COLO829 (cell line): ENCODE measurements at regions not wholly inside any gene's neighbourhood (a gene's known extent, or its start where the extent isn't known, plus 50 kb on each side); places are given as distances from the start of the nearest gene placed in this dataset.

Experiments used
- DNase-seq: peaks from one replicate; pipeline ENCODE4 v3.0.0; 2012; ENCODE audit warnings: low spot score

DNA sequence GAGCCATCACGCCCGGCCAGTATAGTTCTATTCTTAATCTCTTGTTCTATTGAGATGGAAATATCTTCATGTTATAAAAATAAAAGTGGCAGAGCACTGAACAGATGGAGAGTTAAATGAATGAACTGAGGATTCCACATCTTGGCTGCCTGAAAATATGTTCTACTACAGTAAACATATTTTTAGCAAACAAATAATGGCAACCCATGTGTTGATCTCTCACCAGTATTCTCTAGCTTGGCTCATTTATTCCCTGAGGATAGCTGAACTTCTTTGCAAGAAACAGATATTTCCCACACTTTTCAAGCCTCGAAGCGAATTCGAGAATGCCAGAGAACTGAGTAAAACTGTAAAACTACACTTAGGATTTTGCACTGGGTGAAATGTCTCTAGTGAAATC is 58.9 kb downstream of the DIRAS3 start:
- DNase-seq = no peak

DNA sequence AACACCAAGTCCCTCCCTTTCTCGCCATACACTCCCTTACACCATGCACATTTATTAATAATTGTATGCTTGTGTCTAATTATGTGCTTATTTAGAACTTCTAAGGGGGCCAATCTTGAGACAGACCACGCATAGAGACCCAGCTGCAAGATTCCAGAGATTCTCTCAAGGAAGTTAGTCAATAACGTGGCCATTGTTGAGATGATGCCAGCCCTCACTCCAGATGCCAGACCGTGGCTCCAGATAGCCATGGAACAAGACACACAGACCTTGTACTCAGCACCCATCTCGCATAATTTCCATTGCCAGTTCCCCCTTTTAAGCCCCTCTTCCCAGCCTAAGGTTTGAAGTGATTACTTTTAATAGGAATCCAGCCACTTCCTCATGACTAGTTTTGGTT is 62.4 kb downstream of the DIRAS3 start:
- no peak for DNase-seq

DNA sequence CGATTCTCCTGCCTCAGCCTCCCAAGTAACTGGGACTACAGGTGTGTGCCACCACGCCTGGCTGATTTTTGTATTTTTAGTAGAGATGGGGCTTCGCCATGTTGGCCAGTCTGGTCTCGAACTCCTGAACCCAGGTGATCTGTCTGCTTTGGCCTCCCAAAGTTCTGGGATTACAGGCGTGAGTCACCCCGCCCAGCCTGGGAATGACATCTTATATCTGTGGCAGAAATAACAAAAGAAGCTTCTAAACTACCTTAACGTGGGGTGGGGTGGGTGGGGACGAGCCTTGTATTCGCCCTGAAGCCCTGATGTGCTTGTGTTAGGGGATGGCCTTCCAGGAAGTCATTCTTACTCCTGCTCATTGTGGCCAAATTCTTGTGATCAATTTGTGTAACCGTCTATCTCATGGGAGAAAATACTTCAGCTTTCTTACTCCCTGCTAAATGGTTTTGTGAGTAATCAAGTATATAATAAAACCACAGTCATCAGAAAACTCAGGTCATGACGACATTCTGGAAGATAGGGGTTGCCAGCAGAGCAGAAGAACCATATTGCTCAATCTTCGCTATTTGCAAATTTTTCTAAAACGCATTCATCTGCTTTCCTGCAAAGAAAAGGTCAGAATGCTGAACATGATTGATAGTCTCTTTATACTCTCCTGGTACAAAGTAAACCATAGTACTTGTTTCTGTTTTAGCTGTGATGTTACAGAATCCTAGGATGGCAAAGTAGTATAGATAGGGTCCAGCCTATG is 63.2 kb downstream of the DIRAS3 start:
- peak; percentile 11 for DNase-seq

DNA sequence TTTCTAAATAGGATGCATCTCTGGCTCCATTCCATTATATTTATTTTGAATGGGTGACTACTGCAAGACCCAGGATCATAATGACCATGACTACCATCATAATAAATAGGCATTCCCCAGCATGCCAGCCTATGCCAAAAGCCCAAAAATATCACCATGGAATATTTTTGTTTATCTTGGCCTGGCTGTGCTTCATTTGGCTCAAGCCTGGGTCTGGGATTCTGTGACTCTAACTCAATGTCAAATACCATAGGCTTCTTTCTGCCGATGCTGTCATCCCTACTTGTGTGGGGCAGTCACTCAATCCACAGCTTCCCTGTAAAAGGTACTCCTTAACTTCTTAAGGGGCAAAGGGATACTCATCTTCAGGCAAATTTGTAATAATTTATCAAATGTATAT is 66.6 kb downstream of the DIRAS3 start:
- no peak for DNase-seq

DNA sequence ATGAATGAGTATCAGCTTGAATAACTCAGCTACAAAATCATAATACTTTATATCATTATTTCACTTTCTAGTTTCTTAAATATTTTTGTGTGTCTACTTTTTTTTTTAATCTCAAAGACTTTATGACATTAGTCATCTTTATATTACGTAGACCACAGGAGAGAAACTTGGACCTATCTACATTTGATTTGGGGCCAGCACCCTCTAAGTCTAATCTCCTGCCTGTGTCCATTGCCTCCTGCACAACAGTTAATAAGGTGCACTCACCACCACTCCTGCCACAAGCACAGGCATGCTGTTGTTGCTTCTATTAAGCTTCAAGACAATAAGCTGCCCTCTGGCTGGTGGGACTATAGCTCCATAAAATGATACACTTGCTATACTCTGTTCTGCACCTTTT is 70.4 kb downstream of the DIRAS3 start:
- no peak for DNase-seq

DNA sequence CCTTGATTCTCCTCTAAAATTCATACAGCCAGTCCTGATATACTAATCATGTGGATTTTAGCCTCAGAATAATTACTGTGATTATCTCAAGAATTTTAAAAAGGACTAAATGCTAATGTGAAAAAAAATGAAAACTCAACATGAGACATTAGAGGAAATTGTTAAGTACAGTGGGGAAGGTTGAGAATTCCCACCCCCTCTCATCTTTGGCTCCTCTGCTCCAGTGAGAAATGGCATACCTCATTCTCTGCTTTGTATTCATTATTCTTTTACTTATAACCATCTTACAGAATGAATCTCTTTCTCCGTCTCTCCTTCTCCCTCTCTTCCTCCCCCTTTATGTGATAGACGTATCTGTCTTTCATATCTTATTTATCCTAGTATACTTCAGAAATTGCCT is 70.9 kb downstream of the DIRAS3 start:
- DNase-seq = no peak

DNA sequence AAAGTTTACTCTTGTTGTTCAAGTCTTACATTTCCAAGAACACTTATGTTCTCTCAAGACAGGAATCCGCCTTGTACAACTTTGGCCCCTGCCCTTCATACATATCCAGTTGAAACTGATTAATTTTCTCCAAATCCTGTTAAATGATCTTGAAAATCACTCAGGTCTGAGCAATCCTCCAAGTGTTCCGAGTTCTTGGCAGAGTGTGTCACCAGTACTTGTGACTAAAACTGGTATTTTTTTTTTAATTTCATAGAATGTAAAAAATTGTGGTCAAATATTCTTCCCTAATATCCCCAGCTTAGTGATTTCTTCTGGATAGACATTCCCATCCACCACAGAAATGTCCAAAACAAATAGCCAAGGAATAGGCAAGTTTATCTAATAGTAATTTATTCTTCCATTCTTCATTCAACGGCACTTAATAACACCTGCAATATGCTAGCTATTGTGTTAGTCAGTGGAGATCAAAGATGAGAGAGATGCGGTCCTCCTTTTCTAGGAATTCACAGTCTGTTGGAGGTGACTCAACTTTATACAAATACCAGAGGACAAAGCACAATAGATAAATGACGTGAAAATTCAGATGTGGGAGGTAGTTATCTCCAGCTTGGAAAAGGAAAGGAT is 71.4 kb downstream of the DIRAS3 start:
- no peak for DNase-seq

DNA sequence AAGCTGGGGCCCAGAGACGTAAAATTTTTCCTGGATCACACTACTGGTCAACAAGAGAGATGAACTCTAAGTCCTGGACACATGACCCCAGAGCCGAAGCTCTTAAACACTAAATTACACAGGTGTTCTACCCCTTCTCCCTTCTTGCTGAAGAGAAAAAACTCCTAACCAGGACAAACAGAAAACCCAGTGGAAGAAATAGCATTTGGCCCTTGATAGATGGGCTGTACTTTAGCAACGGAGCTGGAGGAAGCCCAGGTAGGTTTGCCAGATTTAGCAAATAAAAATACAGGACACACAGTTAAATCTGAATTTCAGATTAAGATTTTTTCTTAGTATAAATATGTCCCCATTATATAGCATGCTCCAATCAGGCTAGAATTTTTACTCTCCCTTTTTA is 72.7 kb downstream of the DIRAS3 start:
- DNase-seq = no peak

DNA sequence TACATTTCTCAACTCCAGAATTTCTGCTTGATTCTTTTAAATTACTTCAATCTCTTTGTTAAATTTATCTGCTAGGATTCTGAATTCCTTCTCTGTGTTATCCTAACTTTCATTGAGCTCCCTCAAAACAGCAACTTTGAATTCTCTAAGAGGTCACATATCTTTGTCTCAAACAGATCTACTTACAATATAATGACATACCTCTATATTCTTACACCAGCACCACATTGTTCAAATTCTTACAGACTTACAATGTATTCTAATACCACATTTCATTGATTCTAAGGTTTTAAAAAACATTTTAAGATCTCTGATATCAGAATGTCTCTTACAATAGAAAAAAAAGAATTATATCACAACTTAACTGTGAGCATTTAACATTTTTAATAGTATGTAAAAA is 77.4 kb downstream of the DIRAS3 start:
- DNase-seq = no peak

DNA sequence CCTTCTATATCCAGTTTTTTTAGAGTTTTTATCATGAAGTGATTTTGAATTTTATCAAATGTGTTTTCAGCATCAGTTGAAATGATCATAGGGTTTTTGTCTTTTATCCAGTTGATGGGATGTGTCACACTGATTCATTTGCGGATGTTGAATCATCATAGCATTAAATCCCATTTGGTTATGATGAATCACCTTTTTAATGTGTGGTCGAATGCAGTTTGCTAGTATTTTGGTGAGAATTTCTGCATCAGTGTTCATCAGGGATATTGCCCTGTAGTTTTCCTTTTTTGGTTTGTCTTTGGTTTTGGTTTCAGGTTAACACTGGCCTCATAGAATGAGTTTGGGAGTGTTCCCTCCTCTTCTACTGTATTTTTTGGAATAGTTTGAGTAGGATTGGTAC is 80.3 kb downstream of the DIRAS3 start:
- peak; percentile 9 for DNase-seq

DNA sequence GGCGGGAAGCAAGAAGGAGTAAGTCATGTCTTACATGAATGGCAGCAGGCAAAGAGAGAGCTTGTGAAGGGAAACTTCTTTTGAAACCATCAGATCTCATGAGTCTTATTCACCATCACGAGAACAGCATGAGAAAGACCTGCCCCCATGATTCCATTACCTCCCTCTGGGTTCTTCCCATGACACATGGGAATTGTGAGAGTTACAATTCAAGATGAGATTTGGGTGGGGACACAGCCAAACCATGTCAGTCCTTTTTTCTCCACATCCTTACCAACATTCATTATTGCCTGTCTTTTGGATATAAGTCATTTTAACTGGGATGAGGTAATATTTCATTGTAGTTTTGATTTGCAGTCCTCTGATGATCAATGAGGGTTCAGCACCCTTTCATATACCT is 81.0 kb downstream of the DIRAS3 start:
- no peak for DNase-seq

DNA sequence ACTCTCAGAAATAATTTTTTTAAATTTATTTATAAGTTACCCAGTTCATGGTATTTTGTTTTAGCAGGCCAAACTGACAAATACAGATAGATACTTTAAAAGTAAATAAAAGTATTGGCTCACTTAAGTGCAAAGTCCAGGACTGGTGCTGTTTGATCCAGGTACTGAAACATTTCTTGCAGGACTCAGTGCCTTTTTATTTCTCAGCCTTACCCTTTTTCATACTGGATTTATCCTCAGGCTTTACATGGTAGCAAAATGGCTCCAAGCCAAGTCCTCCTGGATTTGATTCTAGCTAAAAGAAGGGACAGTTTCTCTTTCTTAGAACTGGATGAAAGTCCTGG is 83.8 kb downstream of the DIRAS3 start:
- no peak for DNase-seq

DNA sequence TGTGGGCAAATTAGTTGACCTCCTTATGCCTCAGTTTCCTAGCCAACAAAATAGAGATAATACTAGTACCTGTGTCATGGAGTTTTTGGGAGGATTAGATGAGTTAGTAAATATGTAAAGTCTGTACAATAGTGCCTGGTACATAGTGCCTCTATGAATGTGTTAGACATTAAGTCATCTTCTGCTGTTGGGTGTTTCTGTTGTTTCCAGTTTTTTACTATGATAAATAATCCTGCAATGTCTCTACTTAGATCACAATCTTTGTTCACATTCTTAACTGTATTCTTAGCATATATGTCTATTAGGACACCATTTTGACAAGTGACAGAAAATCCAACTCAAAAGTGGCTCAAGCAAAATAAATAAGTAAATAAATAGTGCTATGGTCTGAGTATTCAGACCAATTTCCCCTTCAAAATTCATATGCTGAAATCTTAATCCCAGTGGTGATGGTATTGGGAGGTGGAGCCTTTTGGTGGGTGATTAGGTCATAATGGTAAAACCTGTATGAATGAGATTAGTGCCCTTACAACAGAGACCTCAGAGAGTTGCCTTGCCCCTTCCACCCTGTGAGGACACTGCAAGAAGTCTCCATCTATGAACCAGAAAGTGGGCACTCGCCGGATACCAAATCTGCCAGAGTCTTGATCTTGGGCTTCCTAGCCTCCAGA is 84.3 kb downstream of the DIRAS3 start:
- no peak for DNase-seq

DNA sequence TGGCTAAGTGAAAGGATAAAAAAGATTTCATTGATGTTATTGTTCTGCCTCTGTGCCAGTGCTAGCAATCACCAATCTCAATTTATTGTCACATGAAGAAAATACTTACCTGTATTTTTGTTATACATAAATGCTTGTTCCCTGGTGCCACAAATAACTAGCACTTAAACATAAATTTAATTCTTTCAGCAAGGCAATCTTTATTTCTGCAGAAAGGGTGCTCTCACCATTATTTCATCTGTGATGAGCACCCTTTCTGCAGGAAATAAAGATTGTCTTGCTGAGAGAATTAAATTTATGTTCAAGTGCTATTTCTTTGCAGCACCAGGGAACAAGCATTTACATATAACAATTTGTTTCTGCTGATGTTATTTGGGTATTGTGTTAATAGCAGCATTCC is 87.2 kb downstream of the DIRAS3 start:
- DNase-seq = no peak

DNA sequence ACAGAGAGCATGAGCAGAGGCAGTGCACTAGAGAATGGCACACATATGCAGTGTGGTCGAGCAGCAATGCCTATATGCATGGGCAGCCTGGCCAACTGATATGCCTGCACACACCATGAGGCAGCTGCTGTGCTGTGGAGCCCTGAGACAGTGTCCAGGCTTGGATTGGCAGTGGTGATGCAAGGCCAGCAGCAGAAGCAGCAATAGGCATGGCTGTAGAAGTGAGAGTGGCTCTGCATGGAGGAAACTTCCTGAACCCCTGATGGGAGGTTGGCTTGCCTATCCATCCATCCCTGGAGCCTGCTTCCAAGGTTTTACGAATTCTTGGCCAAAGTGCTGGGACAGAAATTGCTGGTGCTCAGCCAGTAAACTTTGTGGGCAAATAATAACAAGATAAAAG is 89.7 kb downstream of the DIRAS3 start:
- no peak for DNase-seq

DNA sequence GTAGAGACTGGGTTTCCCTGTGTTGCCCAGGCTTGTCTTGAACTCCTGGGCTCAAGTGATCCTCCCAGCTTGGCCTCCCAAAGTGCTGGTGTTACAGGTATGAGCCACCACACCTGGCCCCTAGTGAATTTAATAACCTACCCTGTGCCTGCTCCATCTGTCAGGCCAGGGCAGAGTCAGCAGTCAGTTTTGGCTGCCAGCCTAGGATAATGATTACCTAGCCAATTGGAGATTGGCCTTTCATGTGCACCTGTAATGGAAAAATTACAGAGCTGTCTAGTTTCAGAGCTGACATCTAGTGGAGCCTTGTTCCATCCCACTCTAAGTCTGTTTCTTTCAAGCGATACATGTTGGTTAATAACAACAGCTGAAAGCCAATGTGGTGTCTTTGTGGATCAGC is 92.0 kb downstream of the DIRAS3 start:
- DNase-seq = no peak

DNA sequence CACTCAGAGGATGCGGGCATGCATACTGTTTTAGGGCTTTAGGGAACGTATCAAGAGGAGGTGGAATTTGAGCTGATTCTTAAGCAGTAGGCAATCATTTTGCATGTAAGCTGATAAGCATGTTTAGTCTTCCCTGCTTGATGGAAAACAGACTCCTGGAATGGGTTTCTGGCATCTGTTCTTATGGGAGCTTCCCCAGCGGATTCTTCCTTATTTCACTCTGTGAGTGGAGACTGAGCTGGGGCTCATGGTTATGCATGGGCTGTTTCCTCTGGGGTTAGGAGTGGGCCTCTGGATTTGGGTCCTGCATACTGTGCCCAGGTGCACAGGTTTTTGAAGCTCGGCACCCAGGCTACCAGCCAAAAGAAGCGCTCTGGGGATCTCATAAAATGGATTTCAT is 93.4 kb downstream of the DIRAS3 start:
- DNase-seq = no peak

DNA sequence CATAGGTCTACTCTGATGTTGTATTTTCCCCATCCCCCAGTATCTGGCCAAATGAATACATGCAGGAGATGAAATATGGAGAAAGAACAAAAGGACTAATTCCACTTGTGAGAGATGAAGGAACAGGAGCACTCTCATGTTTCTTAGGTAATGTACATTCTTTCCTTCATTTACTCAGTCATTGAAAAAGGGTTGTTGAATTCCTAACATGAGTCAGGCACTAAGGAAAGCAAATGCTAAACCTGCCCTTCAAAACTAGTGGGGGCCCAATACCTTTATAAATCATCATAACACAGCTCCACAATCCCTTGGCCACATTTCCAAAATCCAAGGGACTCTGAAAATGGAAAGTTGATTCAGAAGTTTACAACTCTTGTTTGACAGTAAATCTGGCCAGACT is 94.3 kb downstream of the DIRAS3 start:
- no peak for DNase-seq

DNA sequence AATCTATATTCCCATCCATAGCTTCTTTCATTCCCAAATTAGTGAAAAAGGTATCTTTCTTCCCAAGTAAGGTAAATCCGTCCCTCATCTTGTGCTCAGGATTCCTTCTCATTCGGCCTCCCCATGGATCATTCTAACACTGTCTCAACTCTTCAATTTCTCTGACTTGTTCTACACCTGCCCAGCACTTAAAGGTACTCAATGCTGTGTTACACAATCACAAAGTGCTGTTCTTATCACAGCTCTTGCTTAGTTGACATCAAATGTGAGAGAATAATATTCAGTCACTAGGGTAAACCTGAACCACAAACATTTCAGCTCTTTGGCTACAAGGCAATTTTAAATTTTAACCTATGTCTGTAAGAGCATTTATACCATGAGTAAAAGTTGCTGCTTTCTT is 94.8 kb downstream of the DIRAS3 start:
- DNase-seq = no peak

DNA sequence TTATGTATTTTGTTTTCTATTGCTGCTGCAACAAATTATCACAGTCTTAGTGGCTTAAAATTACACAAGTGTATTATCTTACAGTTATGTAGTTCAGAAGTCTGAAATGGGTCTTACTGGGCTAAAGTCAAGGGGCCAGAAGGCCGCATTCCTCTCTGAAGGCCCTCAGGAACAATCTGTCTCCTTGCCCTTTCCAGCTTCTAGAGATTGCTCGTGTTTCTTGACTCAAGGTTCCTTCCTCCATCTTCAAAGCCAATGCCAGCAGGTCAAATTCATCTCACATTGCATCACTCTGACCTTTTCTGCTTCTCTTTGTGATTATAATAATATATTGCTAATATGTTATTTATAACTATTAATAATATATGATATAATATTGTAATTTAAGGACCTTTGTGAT is 97.1 kb downstream of the DIRAS3 start:
- no peak for DNase-seq

DNA sequence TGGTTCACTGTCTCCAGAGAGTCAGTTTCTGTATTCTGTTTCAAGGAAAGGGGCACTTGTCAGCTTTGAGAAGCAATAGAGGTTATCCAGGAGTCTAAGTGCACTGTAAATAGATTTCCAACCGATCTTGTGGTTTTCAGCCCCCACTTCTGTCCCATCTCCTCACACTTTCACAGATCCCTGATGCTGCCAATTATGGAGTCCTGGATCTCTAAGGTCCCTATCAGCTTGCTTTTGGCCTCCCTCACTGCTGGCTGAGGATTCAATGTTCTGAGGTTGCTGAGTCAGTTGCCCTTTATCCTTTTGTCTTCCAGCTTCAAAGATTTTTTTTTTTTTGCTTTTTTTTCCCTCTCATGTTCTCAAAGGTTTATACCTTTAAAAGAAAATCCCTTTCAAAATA is 98.4 kb downstream of the DIRAS3 start:
- no peak for DNase-seq

DNA sequence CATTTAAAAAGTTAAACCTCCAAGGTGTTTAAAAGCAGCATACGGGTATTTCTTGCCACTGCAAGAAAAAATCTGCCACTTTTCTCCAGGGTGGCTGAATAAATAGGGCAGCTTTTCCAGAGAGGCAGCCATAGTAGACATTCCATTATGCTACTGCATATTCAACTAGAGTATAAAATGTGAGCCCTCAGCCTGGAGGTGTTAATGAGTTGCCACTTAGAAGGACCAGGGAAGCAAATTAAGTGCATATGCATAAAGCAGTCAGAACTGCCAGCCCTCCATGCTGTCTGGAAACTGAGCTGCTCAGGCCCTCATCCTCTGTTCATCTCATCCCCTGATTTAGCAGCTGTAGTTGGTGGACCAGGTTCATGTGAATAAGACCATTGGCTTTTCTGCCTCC is 99.4 kb downstream of the DIRAS3 start:
- no peak for DNase-seq

DNA sequence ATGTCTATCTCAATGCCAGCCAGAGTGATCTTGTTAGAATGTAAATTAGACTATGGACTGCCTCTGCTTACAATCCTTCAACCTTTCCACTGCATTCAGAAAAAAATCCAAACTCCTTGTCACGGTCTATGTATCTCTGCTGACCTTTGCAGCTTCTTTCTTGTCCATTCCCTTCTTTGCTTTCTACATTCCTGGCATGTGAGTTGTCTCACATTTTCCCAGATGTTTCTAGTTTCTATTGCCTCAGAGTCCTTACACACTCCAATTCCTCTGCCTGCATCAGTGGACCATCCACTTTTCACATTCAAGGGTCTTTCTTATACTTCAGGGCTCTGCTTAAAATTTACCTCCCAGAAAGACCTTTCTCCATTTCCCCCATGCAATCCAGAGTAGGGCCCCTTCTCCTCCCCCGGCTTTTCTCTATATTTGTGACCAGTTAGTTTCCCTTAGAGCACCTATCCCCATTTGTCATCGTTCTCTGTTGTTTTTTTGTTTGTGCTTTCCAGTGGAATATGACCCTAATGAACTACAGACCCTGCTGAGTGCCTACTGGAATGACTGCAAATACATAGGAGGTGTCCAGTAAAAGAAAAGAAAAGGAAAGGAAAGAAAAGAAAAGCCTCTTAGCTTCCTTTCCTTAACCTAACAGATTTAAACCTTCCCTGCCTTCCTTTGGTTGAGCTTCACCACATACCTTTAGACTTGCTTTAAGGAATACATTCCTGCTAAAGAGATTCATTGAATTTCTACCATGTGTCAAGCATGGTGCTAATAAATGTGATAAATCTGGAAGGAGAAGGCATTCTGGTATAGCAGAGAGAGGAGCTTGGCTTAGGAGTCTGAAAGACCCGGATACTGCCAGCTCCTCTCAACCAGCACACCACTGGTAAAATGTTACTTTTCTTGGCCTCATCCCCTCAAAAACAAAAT is 102.0 kb downstream of the DIRAS3 start:
- DNase-seq = no peak
